ENCODE measurements at regions not wholly inside any gene's neighbourhood (a gene's known extent, or its start where the extent isn't known, plus 50 kb on each side); places are given as distances from the start of the nearest gene placed in this dataset.

DNA sequence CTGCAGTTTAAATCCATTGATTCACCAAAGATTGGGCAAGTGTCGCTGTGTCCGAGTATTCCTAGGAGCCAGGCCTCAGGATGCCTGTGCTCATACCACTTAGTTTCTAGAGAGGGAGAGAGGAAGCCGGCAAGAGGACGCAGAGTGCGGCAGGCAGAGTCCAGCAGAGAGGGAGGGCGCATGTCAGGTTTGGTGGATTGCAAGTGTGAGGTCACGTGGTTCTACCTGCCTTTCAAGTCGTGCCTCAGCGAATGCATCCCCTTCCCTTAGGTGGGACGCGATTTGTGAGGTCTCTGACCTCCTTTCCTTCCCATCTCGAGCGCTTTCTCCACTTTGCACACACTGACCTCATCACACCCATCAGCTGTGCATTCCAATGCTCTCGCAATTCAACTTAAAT is 188.1 kb downstream of the TMEM18 start:
- DNase-seq (ENCODE audit: low read depth), result no peak

DNA sequence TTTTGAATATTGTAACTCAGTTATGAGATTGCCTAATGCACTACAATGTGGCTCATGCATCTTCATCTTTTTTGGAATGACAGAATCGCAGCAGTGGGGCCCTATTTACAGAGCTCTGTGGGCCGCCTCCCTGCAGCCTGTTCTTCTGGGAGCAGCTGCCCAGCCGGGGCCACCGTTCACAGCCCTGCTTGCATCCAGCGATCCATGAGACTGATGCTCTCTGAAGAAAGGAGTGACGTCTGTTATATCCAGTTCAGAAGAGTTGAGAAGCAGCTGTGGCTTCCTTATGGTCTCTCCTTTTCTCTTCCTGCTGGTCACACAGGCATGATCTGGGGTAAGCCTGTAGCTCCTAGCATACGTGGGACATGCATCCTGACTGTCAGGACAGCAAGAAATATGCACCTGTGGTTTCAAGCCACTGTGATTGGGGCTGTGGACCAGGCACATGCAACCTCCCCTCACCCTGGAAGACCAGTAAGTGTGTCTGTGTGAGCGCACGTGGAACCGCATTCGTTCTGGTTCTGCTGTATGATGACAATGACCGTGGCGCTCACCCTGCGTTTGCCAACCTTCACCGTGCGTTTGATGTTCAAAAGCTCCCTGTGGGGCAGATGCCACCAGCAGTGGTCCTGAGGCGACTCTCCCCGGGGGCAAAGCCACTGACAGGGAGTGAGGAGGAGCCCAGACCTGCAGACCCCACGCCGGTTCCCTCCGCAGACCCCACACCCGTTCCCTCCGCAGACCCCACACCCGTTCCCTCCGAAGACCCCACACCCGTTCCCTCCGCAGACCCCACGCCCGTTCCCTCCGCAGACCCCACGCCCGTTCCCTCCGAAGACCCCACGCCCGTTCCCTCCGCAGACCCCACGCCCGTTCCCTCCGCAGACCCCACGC is 189.8 kb downstream of the TMEM18 start:
- DNase-seq (ENCODE audit: low read depth), result no peak

DNA sequence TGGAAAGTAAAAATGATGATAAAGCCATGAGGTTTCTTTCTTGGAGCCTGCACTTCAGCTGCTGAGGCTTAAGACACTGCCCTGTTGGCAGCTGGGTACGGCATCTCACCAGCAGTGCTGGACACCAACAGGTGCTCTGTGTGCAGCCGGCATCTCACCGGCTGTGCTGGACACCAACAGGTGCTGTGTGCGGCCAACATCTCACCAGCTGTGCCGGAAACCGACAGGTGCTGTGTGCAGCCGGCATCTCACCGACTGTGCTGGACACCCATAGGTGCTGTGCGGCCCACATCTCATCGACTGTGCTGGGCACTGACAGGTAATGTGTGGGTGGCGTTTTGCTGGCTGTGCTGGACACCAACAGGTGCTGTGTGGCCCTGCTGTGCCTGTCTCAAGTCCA is 190.8 kb downstream of the TMEM18 start:
- DNase-seq (ENCODE audit: low read depth), result peak; percentile 10

GRCh38 chr2:481388-481787 is 193.5 kb upstream of the ALKAL2 start:
- no peak for DNase-seq (ENCODE audit: low read depth)

DNA sequence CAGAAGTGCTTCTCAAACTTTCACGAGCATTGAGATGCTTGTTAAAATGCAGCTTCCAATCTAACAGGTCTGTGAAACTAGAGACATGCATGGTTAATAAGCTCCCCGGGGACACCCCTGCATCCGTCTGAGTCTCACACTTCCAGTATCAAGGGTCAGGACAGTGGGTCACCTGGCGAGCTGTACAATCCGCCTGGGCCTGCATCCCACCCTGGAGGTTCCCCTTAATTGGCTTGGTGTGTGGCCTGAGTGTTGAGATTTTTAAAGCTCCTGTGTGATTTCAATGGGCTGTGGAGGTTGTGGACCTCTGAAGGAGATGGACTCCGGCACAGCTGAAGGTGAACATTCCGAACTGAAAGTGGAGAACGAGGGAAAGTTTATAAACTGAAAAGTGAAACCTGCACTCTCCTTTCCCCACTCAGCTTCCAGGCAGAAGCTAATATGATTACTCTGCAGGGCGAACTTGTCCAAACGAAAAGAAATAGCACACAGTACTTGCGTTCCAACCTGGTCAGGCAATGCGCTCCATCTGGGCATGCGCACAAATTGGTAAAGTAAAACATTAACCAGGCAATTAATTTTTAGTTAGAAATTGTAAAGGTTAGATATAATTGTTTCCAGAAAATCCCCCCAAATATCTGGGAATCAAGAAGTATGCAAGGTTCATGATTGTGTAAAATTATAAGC is 191.7 kb upstream of the ALKAL2 start:
- no peak for DNase-seq (ENCODE audit: low read depth)

DNA sequence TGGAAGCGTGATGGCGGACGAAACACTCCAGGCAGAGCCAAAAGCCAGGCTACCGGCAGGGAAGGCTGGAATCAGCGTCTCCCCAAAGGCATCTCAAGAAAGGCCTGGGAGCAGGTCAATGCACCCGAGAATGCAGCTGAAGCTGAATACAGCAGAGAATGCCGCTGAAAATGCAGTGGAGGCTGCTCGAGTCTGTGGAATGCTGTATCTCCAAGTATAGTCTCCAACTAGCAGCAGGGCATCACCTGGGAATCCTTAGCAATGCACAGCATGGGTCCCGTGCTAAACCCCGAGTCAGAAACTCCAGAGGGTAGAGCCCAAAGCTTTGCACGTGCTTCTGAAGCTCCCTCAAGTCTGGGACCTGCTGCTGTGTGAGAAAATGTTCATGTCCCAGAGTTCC is 191.1 kb upstream of the ALKAL2 start:
- DNase-seq (ENCODE audit: low read depth), result no peak

GRCh38 chr2:471560-471959 is 183.7 kb upstream of the ALKAL2 start:
- DNase-seq (ENCODE audit: low read depth), result no peak

- no peak for DNase-seq (ENCODE audit: low read depth)
Observed at GRCh38 chr2:469514-469913, 181.6 kb upstream of the ALKAL2 start.

DNA sequence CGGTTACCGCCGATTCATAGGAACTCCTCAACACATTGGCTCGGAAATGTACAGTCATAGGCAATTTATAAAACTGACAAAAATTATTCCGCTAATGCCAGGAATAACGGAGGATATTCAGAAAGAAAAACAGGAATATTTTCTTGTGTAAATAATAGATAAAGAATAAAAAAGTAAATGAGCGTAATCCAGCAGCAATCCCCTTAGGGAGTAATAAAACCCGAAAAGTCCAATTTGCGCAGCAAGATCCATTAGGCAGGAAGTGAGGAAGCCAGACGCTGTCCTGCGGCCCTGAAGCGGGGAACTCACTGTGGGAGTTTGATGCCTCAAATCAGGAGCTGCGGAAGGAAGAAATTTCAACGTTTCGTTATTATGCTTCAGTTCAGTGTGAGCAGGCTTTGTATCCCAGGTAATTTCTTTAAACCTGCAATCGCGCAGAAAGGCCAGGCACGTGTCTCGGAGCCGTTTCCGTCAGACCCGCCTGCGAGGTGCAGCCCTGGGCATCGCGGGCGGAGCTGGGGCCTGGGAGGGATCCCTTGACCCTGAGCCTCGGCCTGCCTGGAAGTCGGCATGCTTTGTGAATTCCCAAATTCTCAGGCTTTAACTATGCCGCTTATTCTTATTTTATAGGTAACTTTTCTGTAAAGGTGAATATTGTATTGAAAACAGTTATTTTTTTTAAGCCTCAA is 180.9 kb upstream of the ALKAL2 start:
- no peak for DNase-seq (ENCODE audit: low read depth)

DNA sequence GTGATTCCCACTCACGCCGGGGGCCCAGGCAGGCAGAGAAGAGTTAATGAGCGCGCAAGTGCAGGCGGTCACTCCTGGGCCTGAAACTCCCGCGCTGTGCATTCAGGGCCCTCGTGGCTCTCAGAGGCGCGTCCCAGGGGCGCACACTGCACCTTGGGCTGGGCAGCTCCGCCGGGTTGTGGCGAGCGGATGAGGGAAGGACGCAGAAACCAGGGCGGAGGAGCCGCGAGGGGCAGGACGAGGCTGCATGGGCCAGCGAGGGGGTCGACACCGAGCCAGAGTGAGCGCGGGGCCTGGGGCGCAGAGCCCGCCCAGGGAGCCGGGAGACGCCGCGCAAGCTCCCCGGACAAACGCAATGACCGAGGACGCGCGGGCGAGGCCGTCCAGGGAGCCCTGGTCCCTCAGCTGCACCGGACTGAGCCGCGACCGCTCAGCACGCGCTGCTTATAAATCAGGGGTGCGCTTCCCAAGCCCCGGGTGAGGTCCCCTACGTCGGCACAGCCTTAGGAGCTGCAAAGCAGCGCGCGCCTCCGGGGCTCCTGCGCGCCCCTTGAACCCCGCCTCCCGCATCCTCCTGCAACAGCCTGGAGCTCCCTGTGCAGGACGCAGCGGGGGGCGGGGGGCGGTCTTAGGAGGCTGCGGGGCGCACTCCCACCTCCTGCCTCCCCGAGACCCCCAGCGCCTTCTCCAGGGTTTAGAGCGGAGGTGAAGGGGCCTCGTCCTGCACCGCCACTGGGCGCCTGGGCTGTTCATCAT is 180.2 kb upstream of the ALKAL2 start:
- DNase-seq (ENCODE audit: low read depth), result no peak

DNA sequence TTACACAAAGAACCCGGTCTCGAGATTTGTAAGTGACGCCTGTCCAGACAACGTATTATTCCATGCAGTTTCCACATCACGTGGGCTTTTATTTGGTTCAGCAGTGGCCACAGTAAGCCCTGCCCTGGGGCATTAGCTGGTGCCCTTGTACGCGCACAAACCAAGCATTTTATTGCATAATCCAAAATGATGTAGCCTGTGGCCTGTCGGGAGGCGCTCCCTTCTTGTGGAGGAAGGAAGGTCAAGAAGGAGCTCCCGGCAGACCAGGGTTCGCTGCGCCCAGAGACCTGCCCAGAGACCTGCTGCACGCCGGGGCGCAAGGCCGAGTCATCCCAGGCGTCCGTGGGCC is 179.6 kb upstream of the ALKAL2 start:
- DNase-seq (ENCODE audit: low read depth), result no peak

GRCh38 chr2:467101-467500 is 179.2 kb upstream of the ALKAL2 start:
- no peak for DNase-seq (ENCODE audit: low read depth)

- DNase-seq (ENCODE audit: low read depth), result no peak
Observed at GRCh38 chr2:464562-465309, 176.8 kb upstream of the ALKAL2 start.

DNA sequence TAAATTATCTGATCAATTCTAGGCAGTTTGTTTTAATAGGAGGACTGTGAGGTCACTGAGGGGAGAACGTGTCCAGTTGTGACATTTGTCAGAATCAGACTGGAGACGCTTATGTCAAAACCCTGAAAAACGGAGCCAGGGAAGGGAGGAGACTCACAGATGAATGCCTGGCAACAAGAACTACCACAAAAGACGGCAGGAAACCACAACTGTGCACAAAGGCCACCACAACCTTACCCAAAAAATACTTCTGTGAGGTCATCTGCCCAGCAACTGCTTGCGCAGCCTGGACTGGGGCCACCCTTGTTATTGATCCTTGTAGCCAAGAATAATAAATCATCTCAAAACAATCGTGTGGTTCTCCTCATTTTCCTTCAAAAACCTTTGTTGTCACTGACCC is 173.0 kb upstream of the ALKAL2 start:
- DNase-seq (ENCODE audit: low read depth), result peak; percentile 41

GRCh38 chr2:459931-460330 is 172.0 kb upstream of the ALKAL2 start:
- DNase-seq (ENCODE audit: low read depth), result peak; percentile 17

DNA sequence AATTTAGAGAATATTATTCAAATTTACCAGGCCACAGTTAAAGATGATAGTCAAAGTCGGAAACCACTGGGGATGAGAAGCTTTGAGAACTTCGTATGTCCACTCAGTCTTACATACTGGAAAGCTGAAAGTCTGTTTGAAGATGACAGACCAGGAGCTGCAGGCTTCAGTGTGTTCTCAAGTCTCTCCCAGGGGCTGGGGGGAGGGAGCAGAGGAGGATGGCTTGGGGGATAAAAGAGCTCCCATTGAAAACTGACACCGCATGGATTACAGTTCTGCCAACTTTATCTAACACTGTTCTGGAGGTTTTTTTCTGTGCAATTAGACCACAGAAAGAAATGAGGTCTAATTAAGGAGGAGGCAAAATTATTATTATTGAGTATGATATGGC is 170.5 kb upstream of the ALKAL2 start:
- DNase-seq (ENCODE audit: low read depth), result no peak

GRCh38 chr2:457792-458424 is 170.0 kb upstream of the ALKAL2 start:
- DNase-seq (ENCODE audit: low read depth), result no peak

DNA sequence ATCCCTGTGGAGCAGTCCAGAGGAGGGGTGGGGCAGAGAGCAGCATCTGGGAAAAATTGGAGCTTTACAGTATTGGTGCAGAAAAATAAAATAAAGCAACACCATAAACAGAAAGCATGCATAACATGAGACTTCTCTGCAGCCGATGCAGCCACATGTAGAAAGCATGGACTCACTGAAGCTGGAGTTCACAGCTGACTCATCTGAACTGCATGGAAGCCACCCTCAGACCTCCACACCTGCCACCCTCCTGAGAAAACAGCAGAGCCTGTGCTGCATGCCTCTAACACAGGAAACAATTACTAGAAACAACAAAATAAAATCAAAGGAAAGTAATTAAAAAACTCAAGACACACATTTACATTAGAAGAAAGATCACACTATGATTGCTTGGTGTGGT is 169.4 kb upstream of the ALKAL2 start:
- no peak for DNase-seq (ENCODE audit: low read depth)

GRCh38 chr2:455913-456312 is 168.0 kb upstream of the ALKAL2 start:
- DNase-seq (ENCODE audit: low read depth), result no peak

GRCh38 chr2:455015-455705 is 167.3 kb upstream of the ALKAL2 start:
- DNase-seq (ENCODE audit: low read depth), result no peak

All from myocyte (in vitro differentiated cells).